Embryonic facial prominence (tissue), 1 donor: ENCODE measurements at regions not wholly inside any gene's neighbourhood (a gene's known extent, or its start where the extent isn't known, plus 50 kb on each side); places are given as distances from the start of the nearest gene placed in this dataset.

ENCODE experiments used
- DNase-seq: peaks from one replicate; pipeline ENCODE4 v3.0.0-alpha.2; 2016; ENCODE audit errors: extremely low spot score

DNA sequence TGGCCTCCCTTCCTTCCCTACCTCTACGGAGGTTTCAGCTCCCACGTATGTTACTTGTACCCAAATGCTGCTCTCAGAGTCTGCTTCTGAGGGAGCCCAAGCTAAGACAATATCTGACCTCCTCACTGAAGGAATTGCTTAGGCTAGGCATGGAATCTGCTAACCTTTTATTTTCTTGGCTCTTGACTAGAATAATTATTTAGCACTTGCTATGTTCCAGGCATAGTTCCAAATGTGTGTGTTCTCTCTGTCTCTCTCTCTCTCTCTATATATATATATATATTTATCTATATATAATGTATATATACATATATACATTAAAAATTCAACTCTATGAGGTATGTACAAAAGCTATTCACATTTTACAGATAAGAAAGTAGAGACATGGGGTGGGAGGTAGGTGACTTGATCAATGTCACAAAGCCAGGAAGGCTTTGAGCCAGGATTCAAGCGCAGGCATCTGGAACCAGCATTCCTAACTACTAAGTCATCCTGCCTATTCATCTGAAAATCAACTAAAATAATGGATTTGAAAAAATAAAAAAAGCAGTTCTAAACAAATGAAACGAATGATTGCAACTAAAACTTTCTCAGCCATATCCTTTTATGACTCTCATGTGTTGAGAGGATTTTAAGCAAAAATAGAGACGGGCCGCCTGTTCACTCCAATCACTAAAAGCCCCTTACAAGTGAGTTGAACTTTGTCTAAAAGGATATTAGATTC, 189.7 kb upstream of the JAG1 start:
- DNase-seq = no peak

- no peak for DNase-seq
Measured at GRCh38 chr20:10864076-10864672, 190.4 kb upstream of the JAG1 start.

DNA sequence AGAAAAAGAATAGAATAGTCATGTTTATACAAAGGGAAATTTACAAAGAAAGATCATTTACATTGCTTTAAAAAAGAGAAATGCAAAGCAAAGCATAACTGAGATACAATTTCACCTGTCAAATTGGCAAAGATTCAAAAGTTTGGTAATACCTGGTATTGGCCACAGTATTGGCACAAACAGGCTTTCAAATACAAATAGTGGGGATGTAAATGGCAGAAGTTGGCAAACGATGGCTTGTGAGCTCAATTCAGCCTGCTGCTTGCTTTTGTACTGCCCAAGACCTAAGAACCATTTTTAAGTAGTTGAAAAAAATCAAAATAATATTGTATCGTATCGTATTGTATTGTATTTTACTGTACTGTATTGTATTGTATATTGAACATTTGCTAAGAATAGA, 194.5 kb upstream of the JAG1 start:
- no peak for DNase-seq

- DNase-seq = no peak
Measured at GRCh38 chr20:10873026-10873425, 199.2 kb upstream of the JAG1 start.

DNA sequence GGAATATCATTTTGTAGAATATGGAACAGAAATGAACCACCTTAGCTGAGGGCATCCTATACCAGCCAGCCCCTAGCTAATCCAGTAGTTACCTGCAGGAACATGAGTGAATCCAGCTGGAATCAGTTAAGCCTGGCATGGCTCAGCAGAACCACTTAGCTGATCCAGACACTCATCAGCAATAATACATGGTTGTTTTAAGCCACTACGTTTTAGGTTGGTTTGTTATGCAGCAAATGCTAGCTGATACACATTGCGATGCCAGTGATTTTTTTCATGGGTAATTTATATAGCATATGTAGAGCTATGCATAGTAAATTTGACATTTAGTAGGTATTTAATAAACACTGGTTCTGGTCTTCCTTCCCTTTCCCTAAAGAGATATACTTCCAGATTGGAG, 201.9 kb upstream of the JAG1 start:
- DNase-seq = no peak

DNA sequence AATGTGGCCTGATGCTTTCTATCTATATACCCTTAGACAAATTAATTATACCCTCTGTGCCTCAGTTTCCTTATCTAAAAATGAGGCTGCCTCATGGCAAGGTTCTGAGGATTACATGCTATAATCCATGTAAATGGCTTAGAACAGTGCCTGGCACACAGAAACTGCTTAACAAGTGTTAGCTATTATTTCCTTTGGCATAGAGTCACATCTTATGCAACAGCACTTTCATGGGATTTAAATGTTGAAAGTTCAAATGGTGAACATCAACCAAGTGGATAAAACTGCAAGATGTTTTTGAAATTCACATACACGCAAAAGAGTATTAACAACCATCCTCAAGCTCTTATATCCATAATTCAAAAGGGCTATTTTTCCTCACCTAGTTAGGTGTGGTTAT, 202.8 kb upstream of the JAG1 start:
- DNase-seq = no peak

DNA sequence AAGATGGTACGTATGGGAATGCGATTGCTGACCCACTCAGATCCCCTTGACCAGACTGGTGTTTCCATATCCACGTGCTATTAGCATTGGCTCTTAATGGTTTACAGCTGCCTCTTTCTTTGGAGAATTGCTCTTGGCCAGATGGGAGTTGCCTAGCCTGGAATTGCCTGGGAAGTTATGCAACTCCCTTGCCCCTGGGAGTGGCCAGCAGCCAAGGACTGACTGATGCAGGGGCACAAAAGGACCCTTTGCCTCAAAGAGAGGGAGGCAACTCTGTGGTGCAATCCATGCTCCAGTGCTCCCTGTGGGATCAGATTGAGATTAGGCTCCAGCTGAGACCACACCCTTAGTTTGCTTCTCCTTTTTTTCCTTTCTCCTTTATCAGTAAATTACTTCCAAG, 203.5 kb upstream of the JAG1 start:
- DNase-seq = no peak

DNA sequence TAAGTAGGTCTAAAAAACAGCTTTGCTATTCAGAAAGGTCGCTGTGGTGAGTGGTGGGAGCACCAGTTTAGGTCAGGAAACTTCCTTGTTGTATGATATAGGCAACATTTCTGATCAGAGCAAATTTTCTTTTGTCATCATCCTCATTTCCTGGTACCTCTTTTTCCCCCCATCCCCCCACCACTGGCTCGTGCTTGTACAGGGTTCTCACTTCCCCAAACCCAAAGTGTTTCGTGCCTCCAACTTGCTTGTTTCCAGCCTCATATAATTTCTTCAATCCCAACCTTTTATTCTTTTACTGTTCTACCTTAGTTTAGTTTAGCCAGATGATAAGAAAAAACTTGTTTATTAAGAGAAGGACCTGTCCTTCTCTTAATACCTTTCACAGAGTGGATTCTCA, 209.4 kb upstream of the JAG1 start:
- DNase-seq = no peak

DNA sequence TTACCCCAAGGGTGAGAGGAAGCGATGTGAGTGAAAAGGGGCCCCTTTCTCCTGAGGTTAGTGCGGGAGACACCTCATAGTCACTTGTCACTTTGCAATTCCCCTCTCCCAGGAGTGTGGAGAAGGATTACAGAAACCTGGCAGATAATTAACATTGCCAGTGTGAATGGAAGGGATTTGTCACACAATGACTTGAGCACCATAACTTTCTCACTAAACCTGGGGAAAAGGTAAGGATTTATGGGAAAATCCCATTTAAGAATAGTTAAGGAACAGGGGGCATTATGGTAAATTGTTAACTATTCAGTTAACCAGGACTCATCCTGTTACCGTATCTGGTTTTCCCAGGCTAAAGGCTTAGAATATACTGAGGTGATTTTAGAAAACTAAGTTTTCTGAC, 219.5 kb upstream of the JAG1 start:
- no peak for DNase-seq

GRCh38 chr20:10897336-10897735, 223.5 kb upstream of the JAG1 start:
- DNase-seq = no peak

GRCh38 chr20:10898552-10898951, 224.8 kb upstream of the JAG1 start:
- DNase-seq = no peak

- no peak for DNase-seq
Measured at GRCh38 chr20:10902174-10902573, 228.4 kb upstream of the JAG1 start.

GRCh38 chr20:10902576-10903282, 228.9 kb upstream of the JAG1 start:
- DNase-seq = no peak

- DNase-seq = no peak
Measured at GRCh38 chr20:10906834-10907233, 233.0 kb upstream of the JAG1 start.

GRCh38 chr20:10909803-10910202, 236.0 kb upstream of the JAG1 start:
- DNase-seq = no peak

- no peak for DNase-seq
Measured at GRCh38 chr20:10910535-10911178, 236.9 kb upstream of the JAG1 start.

DNA sequence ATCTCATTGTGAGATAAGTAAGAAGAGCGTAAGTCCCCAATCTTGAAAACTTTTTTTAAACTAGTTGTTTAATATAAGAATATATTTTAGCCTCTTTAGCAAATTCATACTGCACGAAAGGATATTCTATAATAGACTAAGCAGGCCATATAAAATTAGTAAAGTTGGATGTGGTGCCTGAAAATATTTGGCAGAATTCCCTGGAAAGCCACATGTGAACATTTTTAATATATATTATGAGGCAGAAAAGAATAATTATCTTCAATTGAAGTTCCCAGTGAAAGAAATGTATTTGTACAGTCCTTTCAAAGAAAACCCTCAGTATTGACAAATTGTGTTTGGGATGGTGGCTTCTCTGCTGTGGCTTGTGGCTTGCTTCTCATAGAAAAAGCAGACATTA, 237.5 kb upstream of the JAG1 start:
- no peak for DNase-seq

DNA sequence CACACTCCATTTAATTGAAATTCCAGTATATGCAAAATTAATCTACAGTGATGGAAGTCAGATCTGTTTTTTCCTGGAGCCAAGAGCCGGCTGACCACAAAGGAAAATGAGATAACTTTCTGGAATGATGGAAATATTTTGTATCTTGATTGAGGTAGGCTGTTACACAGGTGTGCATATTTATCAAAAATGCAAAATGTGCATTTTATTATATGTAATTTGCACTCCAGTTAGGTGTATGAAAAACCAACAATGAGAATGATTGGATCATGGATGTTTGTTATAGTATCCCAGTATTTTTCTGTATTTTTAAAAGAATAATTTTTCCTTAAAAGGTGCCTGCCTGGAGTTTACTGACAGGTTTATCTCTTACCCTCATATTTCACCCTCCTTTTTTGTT, 242.0 kb upstream of the JAG1 start:
- no peak for DNase-seq

DNA sequence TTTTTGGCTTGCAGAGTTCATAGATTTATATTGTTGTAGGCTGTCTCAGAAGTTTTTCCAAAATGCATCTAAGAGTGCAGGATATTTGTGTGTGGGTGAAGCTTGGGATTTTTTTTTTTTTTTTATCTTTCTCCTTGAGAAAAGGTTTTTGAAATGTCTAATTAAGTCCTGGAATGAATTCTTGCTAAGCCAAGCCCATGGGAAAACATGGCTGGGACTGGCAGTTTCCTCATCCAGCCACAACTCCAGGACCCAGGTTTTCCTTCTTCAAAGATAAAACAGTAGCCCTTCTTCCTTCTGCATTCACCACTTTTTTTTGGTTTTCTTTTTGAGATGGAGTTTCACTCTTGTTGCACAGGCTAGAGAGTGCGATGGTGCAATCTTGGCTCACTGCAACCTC, 242.5 kb upstream of the JAG1 start:
- no peak for DNase-seq

DNA sequence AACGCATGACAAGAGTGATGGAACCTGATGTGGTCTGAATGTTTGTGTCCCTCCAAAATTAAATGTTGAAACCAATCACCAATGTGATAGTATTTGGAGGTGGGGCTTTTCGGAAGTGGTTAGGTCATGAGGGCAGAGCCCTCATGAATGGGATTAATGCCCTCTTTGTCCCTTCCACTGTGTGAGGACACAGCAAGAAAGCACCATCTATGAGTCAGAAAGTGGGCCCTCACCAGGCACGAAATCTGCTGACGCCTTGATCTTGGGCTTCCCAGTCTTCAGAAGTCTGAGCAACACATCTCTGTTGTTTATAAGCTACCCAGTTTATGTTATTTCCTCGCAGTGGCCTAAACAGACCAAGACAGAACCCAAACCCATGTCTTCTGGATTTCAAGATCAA, 244.0 kb upstream of the JAG1 start:
- no peak for DNase-seq

- no peak for DNase-seq
Measured at GRCh38 chr20:10919396-10920140, 245.8 kb upstream of the JAG1 start.

DNA sequence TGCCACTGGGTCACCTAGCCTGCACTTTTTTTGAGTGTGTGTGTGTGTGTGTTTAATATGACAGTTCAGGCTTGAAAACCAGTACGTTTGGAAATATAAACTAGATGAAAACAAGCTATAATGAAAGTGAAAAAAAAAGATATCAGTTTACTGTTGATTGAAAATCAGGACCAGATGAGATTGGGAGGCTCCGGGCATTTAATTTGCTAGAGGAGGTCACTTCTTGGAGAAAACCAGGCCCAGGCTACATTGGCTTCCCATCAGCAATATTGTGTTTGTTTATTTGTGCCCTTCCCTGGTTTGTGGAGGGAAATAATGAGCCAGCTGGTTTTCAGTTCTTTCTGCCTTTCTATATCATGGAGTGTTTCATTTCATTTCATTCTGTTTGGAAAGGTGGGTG, 246.6 kb upstream of the JAG1 start:
- no peak for DNase-seq
